ENCODE measurements at regions not wholly inside any gene's neighbourhood (a gene's known extent, or its start where the extent isn't known, plus 50 kb on each side); places are given as distances from the start of the nearest gene placed in this dataset.

DNA sequence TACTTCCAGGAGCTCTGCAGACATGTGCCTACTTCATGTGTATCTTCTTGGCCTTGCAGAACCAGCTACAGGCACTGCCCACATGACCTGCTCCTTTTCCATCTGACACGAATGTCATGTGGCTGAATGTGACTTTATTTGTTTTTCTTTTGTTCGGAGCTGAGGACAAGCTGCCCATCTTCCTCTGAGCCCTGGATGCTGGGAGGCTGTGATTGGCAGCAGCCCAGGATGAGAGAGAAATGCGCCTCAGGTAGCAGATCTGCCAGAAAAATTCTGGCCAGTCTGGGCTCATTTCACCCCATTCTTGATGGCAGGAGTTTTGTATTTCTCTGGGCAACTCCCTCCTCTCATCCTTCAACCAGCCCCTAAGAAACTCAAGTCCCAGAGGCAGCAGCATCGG is 372.0 kb downstream of the RPS6KC1 start:
- Histone ChIP-seq H3K4me1 (no peaks in the 10 kb centered on the region), H3K36me3 (no peaks in the 10 kb centered on the region), H3K4me3 (no peak overlapping the region), H3K9me3 (no peaks in the 10 kb centered on the region), H3K27me3 (no peaks in the 10 kb centered on the region), H3K27ac (no peak overlapping the region)
- intact Hi-C loops (cut with DNase I) = no loop called here
- peak in 1 of 2 donors; percentile 40 for DNase-seq (ENCODE audit: extremely low spot score in 2 of 2)
- no peak for TF ChIP-seq POLR2A (IDR thresholded peaks at IDR 0.05)
- TF ChIP-seq, protein P1, sequence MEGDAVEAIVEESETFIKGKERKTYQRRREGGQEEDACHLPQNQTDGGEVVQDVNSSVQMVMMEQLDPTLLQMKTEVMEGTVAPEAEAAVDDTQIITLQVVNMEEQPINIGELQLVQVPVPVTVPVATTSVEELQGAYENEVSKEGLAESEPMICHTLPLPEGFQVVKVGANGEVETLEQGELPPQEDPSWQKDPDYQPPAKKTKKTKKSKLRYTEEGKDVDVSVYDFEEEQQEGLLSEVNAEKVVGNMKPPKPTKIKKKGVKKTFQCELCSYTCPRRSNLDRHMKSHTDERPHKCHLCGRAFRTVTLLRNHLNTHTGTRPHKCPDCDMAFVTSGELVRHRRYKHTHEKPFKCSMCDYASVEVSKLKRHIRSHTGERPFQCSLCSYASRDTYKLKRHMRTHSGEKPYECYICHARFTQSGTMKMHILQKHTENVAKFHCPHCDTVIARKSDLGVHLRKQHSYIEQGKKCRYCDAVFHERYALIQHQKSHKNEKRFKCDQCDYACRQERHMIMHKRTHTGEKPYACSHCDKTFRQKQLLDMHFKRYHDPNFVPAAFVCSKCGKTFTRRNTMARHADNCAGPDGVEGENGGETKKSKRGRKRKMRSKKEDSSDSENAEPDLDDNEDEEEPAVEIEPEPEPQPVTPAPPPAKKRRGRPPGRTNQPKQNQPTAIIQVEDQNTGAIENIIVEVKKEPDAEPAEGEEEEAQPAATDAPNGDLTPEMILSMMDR (IDR thresholded peaks at IDR 0.05) = no peak
- TF ChIP-seq POLR2AphosphoS5 (IDR thresholded peaks at IDR 0.05; ENCODE audit: insufficient read depth in 1 of 2, low read depth in 1 of 2) = no peak

DNA sequence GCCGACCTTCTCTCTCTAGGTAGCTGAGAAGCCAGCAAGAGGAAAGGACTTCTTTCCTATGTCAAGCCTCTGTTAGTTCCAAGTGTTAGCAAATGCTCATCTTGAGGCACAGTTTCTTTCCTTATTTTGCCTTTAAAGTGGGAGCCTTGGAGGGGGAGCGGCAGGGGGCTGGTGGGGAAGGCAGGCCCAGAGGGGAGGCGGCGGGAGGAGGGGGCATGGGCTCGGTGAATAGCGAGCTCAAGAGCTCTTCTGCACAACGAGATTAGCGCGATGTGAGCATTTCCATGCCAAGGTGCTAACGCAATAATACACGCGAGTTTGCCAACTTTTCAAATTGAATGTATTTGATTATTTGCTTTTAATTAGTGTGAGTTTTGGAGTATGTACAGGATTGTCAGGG is 372.6 kb downstream of the RPS6KC1 start:
- Histone ChIP-seq H3K27me3 (no peaks in the 10 kb centered on the region), H3K36me3 (no peaks in the 10 kb centered on the region), H3K27ac (no peak overlapping the region), H3K9me3 (no peaks in the 10 kb centered on the region), H3K4me1 (no peaks in the 10 kb centered on the region), H3K4me3 (no peak overlapping the region)
- intact Hi-C loops (cut with DNase I) = no loop called here
- TF ChIP-seq POLR2A (IDR thresholded peaks at IDR 0.05) (no peak), POLR2AphosphoS5 (IDR thresholded peaks at IDR 0.05; ENCODE audit: insufficient read depth in 1 of 2, low read depth in 1 of 2) (no peak)
- TF ChIP-seq, protein P1 (IDR thresholded peaks at IDR 0.05) = no peak
- DNase-seq (ENCODE audit: extremely low spot score in 2 of 2) = peak in 1 of 2 donors; percentile 25

DNA sequence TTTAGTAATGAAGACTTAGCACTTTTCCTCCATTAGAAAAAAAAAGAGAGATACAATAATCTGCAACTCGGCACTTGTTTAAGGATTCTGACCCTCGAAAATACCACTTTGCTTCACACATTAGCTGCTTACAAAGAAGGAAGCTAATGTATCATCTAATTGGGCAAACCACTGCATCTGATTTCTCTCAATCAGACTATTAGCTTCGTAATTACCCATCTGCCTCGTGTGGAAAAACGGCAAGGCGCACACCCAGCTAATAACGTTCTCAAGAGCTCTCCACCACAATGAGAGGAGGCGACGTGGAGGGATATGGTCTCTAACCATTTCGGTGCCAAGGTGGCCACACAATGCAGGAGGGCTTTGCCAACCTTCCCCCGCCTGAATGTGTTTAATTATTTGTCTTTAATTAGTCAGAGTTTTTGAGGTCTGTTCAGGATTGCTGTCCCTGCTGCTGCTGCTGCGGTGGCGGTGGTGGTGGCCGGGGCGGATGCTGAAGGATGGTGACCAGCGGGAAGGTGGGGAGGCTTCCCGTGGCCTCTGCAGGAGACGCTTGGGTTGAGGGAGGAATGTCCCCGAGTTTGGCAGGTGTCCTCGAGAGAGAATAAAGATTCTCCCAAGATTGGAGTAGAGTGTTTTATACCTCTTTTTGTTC is 374.5 kb downstream of the RPS6KC1 start:
- Histone ChIP-seq H3K36me3 (no peaks in the 10 kb centered on the region), H3K4me1 (no peaks in the 10 kb centered on the region), H3K4me3 (no peak overlapping the region), H3K27me3 (no peaks in the 10 kb centered on the region), H3K9me3 (no peaks in the 10 kb centered on the region), H3K27ac (no peak overlapping the region)
- TF ChIP-seq POLR2A (IDR thresholded peaks at IDR 0.05) = no peak
- TF ChIP-seq, protein P1 (IDR thresholded peaks at IDR 0.05) = no peak
- no peak for TF ChIP-seq POLR2AphosphoS5 (IDR thresholded peaks at IDR 0.05; ENCODE audit: insufficient read depth in 1 of 2, low read depth in 1 of 2)
- DNase-seq (ENCODE audit: extremely low spot score in 2 of 2) = peak in 1 of 2 donors; percentile 25
- intact Hi-C loops (cut with DNase I) = no loop called here

DNA sequence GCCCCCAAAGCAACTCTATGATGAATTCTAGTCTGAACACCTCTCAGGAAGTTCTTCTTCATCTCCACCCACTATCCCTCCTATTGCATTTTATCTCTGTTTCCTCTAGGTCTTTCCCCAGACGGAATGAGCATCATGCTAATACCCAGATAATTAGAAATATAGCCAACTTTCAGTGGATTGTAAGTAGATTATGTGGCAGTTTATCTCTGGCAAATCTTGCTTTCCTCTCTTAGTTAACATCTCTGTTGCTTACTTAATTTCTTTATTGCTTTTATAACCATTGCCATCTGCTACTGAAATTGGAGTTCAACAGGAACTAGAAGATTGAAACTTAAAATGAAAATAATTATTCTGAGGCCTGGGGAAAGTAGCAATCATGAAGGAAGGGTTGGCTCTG is 378.6 kb downstream of the RPS6KC1 start:
- intact Hi-C loops (cut with DNase I) = no loop called here
- Histone ChIP-seq H3K27me3 (no peaks in the 10 kb centered on the region), H3K4me3 (no peak overlapping the region), H3K4me1 (no peaks in the 10 kb centered on the region), H3K27ac (no peak overlapping the region), H3K36me3 (no peaks in the 10 kb centered on the region), H3K9me3 (no peaks in the 10 kb centered on the region)
- no peak for DNase-seq (ENCODE audit: extremely low spot score in 2 of 2)
- TF ChIP-seq POLR2AphosphoS5 (IDR thresholded peaks at IDR 0.05; ENCODE audit: insufficient read depth in 1 of 2, low read depth in 1 of 2) (no peak), POLR2A (IDR thresholded peaks at IDR 0.05) (no peak)
- TF ChIP-seq, protein P1 (IDR thresholded peaks at IDR 0.05) = no peak

DNA sequence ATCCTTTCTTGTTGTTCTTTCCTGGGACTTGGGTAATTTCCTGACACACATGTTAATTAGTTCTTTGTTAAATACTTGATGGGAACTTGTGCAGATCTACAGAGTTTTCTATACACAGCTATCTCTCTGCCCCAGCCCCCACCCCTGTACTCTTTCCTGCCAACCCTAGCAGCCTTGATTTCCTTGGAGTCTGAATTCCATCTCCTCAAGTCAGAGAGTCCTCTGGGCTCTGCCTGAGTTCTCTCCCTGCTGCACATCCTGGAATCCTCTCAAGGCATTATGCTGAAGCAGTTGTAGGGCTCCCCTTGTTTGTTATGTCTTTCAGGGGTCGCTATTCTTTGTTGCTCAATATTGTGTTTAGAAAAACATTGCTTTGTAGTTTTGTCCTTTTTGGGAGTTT is 384.7 kb downstream of the RPS6KC1 start:
- TF ChIP-seq POLR2AphosphoS5 (IDR thresholded peaks at IDR 0.05; ENCODE audit: insufficient read depth in 1 of 2, low read depth in 1 of 2) (no peak), POLR2A (IDR thresholded peaks at IDR 0.05) (no peak)
- TF ChIP-seq, protein P1 (IDR thresholded peaks at IDR 0.05) = no peak
- DNase-seq (ENCODE audit: extremely low spot score in 2 of 2) = no peak
- no peak overlapping the region for H3K4me3 ChIP-seq
- no peak overlapping the region for H3K27ac ChIP-seq
- no peaks in the 10 kb centered on the region for H3K4me1 ChIP-seq
- H3K9me3 ChIP-seq = no peaks in the 10 kb centered on the region
- no peaks in the 10 kb centered on the region for H3K36me3 ChIP-seq
- H3K27me3 ChIP-seq = no peaks in the 10 kb centered on the region
- intact Hi-C loops (cut with DNase I) = no loop called here
